HG02973 (cell line): ENCODE measurements at regions not wholly inside any gene's neighbourhood (a gene's known extent, or its start where the extent isn't known, plus 50 kb on each side); places are given as distances from the start of the nearest gene placed in this dataset.
A peak's percentile ranks its signal among the peaks of the same experiment; 100 is the strongest.
"Not testable (repeated sequence)": the region's sequence is repeated elsewhere in the genome, so short reads cannot be mapped to it uniquely, and the experiment has no call there.

Experiments
- ATAC-seq: cut with Tn5 transposase; IDR thresholded peaks from one replicate; pipeline ENCODE4 v1.9.1; 2021; ENCODE audit warnings: moderate library complexity; ENCODE audit not compliant: unreplicated experiment

DNA sequence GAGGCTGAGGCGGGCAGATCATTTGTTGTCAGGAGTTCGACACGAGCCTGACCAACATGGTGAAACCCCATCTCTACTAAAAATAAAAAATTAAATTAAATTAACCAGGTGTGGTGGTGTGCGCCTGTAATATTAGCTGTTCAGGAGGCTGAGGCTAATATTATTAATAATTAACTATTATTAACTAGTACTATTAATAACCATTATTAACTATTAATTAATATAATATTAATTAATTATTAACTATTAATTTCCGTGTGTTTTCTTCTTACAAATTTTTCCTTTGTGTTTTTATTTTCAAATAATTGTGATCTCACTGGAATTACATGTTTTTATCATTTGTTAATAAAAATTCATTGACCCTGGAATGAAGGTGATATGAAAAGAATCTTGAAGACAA is 557.4 kb upstream of the ADGRB3 start:
- ATAC-seq, result no peak

- ATAC-seq, result no peak
Measured at GRCh38 chr6:68071740-68072139, 563.3 kb upstream of the ADGRB3 start.

- ATAC-seq, result no peak
Measured at GRCh38 chr6:68069921-68070710, 565.0 kb upstream of the ADGRB3 start.

GRCh38 chr6:68059899-68060298 is 575.2 kb upstream of the ADGRB3 start:
- peak; percentile 62 for ATAC-seq

GRCh38 chr6:68059261-68059660 is 575.8 kb upstream of the ADGRB3 start:
- ATAC-seq, result no peak

DNA sequence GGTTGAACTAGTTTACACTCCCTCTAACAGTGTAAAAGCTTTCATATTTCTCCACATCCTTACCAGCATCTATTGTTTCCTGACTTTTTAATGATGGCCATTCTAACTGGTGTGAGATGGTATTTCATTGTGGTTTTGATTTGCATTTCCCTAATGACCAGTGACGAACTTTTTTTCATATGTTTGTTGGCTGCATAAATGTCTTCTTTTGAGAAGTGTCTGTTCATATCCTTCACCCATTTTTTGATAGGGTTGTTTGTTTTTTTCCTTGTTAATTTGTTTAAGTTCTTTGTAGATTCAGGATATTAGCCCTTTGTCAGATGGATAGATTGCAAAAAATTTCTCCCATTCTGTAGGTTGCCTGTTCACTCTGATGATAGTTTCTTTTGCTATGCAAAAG is 578.5 kb upstream of the ADGRB3 start:
- ATAC-seq, result not testable (repeated sequence)

GRCh38 chr6:68054756-68055155 is 580.3 kb upstream of the ADGRB3 start:
- no peak for ATAC-seq

DNA sequence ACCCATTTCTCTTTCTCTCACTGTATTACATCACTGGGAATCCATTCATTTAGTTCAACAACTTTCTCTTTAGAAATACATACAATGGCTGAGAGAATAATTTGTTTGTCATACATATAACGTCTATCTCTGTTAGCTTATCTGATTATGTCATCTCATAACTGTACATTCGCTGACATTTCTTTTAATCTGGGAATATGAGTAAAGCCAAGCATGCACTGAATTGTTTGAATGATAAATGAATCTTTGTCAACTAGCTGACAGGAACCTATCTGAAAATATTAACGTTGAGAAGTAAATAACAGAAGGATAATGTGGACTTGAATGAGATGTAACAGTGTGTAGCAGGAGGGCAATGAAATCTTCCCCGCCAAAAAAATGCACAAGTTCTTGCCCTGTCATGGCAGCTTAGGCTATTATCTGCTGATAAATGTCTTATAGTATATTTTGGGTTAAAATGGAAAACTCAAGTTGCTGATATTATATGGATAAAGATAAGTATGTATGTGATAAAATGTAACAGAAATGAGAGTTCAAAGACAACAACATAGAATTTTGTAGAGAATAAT is 581.2 kb upstream of the ADGRB3 start:
- no peak for ATAC-seq

DNA sequence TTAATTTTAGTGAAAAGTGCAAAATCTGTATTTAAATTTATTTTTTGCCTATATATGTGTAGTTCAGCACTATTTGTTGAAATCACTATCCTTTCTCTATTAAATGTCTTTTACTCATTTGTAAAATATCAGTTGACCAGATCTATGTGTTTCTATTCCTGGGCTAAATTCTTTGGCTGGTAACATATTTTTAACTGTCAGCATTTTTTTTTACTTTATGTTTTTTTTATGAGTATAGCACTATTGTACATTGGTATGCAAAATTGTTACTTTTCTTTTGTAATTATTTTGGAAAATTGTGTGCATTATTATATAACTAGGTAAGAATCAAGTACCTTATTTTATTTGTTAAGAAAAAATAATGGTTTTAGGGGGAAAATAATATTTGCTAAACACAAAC is 582.8 kb upstream of the ADGRB3 start:
- no peak for ATAC-seq

DNA sequence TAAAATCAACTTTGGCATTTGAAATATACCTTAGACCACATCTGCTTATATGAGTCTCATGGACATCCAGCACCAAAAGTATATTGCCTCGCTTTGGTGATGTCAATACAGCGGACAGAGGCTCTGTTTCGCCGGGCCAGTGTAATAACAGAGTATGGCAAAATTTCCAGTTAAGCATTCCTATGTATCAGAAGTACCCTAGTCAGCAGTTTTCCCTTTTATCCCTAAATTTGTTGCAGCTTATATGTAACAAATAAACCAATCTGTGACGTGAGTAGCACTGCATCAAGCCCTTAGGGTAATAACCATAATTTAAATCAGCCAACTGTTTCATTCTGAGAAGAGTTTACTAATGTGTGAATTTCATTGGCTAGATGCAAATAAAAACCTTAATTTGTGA is 585.5 kb upstream of the ADGRB3 start:
- ATAC-seq, result no peak

DNA sequence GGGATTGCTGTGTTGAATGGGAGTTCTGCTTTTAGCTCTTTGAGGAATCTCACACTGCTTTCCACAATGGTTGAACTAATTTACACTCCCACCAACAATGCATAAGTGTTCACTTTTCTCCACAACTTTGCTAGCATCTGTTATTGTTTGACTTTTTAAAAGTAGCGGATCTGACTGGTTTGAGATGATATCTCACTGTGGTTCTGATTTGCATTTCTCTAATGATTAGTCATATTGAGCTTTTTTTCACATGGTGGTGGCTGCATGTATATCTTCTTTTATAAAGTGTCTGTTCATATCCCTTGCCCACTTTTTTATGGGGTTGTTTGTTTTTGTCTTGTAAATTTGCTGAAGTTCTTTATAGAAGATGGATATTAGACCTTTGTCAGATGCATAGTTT is 588.3 kb upstream of the ADGRB3 start:
- ATAC-seq, result no peak

DNA sequence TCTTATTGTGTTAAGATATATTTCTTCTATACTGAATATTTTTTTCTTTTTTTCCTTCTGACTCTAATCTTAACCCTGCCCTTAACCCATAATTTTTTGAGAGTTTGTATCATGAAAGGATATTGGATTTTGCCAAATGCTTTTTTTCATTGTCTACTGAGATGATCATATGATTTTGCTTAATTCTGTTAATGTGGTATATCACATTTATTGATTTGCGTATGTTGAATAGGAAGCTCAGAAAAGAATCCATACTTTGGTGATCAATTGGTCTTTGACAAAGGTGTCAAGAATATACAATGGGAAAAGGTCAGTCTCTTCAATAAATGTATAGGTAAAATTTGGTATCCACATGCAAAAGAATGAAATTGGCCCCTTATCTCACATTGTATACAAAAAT is 588.8 kb upstream of the ADGRB3 start:
- ATAC-seq, result no peak

DNA sequence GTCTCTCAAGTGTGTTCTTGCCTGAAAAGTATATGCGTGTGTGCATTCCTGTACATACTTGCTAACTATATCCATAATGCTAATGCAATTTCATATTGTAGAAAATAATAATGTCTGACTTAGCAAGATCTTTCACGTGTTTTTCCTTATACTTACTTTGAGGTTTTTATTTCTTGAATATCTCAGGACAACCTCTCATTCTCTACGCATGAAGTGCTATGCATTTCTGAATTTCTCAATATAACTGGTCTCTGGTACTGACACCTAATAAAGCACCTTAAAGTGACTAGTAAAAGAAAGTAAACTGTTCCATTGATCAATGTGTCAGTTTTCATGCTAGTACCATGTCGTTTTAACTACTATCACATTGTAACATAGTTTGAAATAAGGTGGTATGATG is 589.9 kb upstream of the ADGRB3 start:
- ATAC-seq, result no peak

DNA sequence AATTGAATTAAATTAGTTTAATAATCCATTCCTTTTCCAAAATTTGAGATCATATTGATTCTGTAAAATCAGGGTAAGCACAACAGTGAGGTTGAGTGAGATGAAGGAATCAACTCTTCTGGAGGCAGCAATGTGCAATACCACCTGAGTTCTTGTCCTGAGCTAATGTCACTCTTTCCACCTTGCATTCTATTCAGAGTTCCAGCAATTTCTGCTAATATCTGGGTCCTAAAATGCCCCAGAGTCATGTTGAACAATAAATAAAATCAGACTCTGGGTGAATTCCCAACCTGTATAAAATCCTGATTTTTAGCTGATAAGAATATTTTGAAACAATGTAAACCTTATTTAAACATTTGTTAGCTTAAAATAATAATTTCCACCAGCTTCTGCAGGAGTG is 590.8 kb upstream of the ADGRB3 start:
- no peak for ATAC-seq

- ATAC-seq, result no peak
Measured at GRCh38 chr6:68043122-68043398, 592.0 kb upstream of the ADGRB3 start.

- no peak for ATAC-seq
Measured at GRCh38 chr6:68042339-68043121, 592.6 kb upstream of the ADGRB3 start.

- ATAC-seq, result no peak
Measured at GRCh38 chr6:68040780-68041179, 594.3 kb upstream of the ADGRB3 start.

DNA sequence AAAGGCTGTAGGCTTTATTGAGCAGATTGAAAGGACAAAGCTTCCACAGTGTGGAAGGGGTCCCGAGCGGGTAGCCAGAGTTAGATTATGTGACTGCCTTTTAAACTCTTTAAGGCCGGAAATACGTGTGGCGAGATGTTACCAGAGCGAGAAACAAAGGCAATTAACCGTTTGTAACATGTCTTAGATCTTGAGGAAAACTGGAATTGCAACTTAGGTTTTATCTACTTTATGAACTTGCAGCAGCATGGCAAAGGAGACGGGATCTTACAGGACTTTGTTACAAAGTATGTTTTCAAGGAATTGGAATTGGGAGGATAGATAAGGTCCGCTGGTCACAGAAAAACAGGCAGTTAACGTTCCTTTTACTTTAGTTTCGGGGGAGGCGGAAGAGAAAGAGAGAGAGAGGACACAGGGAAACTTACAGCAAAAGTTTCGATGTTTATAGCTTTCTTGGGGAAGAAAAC is 594.7 kb upstream of the ADGRB3 start:
- ATAC-seq, result no peak

GRCh38 chr6:68039641-68040311 is 595.3 kb upstream of the ADGRB3 start:
- no peak for ATAC-seq

GRCh38 chr6:68038815-68039408 is 596.2 kb upstream of the ADGRB3 start:
- ATAC-seq, result no peak

DNA sequence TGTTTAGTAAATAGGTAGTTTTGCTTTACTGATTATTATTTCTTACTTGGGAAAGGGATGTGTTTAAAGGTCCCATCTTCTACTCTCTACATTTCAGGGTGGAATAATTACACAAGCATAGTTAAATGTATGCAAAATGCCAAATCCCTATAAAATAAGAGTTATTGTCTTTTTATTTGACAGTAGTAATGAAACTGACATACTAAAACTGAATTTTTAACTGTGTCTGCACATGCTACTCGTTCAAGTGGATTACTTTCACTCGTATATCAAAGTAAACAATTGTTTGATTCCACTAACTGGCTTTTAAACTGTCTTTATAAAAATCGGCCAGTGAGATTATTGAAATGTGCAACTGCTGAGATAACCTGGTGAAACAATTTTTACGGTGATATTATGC is 602.9 kb upstream of the ADGRB3 start:
- no peak for ATAC-seq
